NCI-H2107 treated with DMSO at 0.1 percent for 48 hours (cell line): ENCODE measurements at regions not wholly inside any gene's neighbourhood (a gene's known extent, or its start where the extent isn't known, plus 50 kb on each side); places are given as distances from the start of the nearest gene placed in this dataset.
A peak's percentile ranks its signal among the peaks of the same experiment; 100 is the strongest.

ENCODE experiments used
- DNase-seq: peaks from one replicate; lab custom pipeline; 2025; ENCODE audit not compliant: unreplicated experiment; lab: John Stamatoyannopoulos, UW

DNA sequence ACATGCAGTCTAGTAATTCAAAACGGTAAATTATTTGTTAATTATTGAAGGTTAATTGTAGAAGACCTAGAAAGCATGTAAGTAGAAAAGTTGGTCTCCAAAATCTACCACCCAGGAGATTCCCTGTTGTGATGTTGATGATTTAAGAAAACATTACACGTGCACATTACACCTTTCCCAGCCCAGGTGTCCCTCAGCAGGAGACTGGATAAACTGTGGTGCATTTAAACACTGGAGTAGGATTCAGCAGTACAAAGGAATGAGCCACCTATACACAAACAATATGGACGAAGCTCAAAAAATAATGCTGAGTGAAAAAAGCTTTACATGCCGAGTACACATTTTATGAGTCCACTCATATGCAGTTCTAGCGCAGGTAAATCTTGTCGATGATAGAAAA, 109.0 kb upstream of the STARD3NL start:
- no peak for DNase-seq

DNA sequence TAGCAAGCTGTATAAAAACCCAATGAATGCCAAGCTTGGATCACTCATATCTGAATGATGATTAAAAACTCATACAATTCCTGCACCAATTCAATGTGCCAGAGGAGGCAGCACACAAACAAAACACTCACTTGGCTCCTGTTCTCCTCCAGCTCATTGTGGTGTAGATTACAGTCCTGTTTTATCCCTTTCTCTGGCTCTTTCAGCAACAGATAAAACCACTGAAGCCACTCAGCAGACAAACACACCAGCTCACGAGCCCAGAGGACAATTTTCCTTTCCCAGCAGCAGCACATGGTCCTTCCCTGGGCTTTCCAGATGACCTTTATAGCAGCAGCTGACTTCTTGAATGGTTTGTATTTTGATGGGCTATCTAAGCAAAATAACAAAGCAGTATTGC, 107.3 kb upstream of the STARD3NL start:
- peak; percentile 29 for DNase-seq

DNA sequence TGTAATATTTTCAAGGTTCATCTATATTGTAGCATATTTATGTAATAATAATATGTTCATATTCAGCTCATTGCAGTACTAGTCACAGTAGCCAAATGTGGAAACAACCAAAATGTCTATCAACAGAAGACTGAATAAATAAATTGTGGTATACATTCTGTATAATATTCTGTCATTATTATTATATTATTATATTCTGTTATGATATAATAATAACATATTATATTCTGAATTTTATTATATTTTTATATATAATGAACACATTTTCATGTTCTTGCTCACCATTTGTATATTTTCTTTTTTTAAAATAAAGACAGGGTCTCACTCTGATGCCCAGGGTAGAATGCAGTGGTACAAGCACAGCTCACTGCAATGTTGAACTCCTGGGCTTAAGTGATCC, 91.2 kb upstream of the STARD3NL start:
- no peak for DNase-seq

DNA sequence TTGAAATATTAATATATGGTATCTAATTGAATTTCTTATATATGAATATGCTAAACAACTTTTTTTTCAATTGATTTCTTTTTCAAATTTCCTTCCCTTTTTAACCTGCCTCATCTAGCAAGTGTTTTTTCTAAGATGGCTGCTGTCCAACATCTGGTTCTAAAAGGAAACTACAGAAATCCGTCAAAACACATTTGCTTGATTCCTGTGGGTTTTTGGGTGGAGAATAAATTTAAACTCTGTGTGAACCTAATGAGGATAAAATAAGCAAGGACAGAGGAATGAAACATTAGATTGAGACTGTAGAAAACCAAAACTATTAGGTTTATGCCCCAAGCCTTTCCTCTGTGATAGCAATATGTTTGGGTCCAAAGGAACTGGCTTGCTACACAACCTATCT, 75.5 kb upstream of the STARD3NL start:
- no peak for DNase-seq

- peak; percentile 58 for DNase-seq
These were observed 72.1 kb upstream of the STARD3NL start for GRCh38 chr7:38105874-38106483.

DNA sequence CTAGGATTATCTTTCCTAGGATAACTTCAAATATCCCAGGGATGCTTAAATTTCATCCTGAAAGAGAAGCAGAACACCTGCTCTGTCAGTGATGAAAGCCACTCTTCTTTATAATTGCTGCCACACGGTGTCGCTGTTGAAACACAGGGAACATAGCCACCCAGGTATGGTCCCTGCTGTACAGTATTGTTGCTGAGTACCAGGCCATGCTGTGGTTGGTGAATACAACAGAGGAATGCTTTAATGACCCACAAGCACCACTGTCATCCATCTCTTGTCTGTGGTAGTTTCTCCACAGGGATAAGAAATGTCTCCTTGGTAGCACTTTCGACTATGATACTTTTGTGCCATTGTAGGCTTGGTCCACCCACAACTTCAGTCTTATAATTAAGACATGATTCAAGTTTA, 70.6 kb upstream of the STARD3NL start:
- peak; percentile 67 for DNase-seq

DNA sequence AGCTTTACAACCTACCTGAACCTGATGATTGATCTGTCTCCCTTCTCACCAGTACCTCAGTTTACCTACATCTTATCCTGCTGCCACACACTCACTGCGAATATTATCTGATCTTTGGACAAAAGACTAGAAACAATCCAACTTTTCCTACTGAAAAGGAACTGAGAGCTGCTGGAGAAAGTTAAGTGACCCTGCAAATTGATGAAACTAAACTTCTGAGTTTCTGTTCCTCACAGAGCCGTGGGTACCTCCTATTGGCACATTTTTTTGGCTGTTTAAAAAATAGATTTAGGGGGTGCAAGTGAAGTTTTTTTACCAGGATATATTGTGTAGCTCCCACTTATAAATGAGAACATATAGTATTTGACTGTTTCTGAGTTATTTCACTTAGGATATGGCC, 66.0 kb upstream of the STARD3NL start:
- no peak for DNase-seq

- no peak for DNase-seq
These were observed 58.0 kb upstream of the STARD3NL start for GRCh38 chr7:38120076-38120475.

- no peak for DNase-seq
These were observed 55.5 kb upstream of the STARD3NL start for GRCh38 chr7:38122501-38122900.

GRCh38 chr7:38123494-38123893, 54.6 kb upstream of the STARD3NL start:
- no peak for DNase-seq

- no peak for DNase-seq
These were observed 50.5 kb upstream of the STARD3NL start for GRCh38 chr7:38127216-38128207.
